Activated T-cell treated with anti-CD3 and anti-CD28 coated beads for 4 hours (primary cell): ENCODE measurements at regions not wholly inside any gene's neighbourhood (a gene's known extent, or its start where the extent isn't known, plus 50 kb on each side); places are given as distances from the start of the nearest gene placed in this dataset.
"Not testable (repeated sequence)": the region's sequence is repeated elsewhere in the genome, so short reads cannot be mapped to it uniquely, and the experiment has no call there.

Experiments used
- DNase-seq: peaks from one replicate; pipeline ENCODE4 v3.0.0-alpha.2; 2020

DNA sequence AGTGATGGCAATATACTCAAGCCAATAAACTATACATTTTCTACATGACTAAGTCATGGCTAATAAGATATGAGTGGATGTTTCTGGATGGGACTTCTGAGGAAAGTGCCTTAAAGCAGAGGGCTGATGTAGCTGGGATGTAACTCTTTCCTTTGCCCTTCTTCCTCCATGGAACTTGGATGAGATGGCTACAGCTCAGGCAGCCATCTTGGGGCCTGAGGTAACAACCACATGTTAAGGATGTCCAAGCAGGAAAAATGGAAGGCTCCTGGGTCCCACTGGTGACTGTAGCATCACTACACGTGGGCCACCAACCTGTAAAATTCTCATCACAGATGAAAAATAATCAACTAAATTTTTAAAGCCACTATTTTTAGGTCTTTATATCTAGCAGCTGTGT, 54.4 kb upstream of the GRIP1 start:
- DNase-seq = no peak

GRCh38 chr12:66733839-66734238, 55.0 kb upstream of the GRIP1 start:
- no peak for DNase-seq

GRCh38 chr12:66735275-66735674, 56.4 kb upstream of the GRIP1 start:
- no peak for DNase-seq

- DNase-seq = no peak
Observed at GRCh38 chr12:66736931-66737330, 58.1 kb upstream of the GRIP1 start.

- DNase-seq = no peak
Observed at GRCh38 chr12:66739266-66739665, 60.4 kb upstream of the GRIP1 start.

DNA sequence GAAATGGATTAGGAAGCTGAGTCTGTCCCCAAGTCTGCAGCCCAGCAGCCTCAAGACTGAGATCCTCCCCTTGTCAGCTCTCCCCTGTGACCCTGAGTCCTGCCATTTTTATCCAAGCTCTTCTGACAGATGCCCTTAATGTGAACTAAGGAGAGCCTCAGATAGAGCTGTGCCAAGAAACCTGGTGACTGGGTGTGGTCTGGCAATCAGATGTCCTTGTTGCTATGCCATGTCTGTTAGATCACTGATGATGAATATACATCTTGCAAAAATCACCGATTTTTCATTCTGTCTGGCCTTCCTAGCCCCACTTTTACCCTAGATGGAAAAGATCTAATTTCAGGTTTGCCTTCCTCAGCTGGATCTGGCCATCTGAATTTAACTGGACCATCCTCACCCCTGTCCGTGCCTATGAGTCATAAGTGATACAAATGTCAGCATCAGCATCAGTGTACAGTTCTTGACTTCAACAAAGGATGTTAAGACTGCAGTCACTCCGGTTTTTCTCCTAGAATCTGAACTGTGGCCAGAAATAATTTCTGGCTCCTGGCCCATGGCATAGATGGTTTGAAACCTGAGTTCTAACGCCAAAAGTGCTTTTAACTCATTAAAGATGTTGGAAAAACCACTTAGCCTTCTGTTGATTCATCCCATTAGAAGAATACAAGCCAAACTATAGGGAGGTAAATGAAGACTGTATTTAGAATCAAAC, 61.2 kb upstream of the GRIP1 start:
- no peak for DNase-seq

GRCh38 chr12:66740732-66741131, 61.9 kb upstream of the GRIP1 start:
- no peak for DNase-seq

DNA sequence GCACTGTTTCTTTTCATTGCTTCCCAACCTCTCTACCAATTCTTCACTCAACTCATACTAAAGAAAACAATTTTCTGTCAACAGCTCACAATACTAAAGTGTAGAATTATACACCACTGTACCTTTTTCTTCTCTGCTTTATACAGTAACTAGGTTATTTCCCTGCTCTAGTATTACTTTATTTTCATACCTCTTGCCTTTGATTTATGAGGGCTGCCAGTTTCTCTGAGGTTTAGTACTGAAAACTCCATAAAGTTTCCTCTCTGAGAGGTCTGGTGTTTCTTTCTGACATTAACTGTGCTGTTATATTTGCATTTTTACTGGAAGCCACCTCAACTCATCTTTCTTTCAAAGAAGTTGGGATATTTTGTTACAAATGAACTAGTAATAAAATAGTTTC, 63.0 kb upstream of the GRIP1 start:
- DNase-seq = no peak

GRCh38 chr12:66742508-66743367, 63.9 kb upstream of the GRIP1 start:
- no peak for DNase-seq

- no peak for DNase-seq
Observed at GRCh38 chr12:66744461-66744860, 65.6 kb upstream of the GRIP1 start.

DNA sequence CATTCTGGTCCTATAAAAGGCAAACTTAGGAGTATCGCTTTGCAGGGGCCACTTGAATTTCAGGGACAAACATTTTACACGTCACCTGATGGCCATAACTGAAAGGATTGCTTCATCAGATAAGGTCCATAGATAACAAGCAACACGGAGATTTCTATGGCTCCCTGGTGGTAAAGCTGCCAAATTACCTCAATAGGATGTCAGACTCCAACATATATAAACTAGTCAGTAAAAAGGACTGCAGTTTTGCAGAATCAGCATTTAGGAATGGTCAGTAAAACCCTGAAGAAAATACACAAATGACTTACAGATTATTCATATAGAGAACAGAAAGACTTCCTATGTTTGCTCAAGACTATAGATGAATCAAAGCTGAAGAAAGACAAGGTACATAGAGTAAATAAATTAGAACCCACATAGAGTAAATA, 66.1 kb upstream of the GRIP1 start:
- DNase-seq = no peak

GRCh38 chr12:66746489-66747201, 67.8 kb upstream of the GRIP1 start:
- DNase-seq = no peak

- no peak for DNase-seq
Observed at GRCh38 chr12:66751432-66752113, 72.7 kb upstream of the GRIP1 start.

DNA sequence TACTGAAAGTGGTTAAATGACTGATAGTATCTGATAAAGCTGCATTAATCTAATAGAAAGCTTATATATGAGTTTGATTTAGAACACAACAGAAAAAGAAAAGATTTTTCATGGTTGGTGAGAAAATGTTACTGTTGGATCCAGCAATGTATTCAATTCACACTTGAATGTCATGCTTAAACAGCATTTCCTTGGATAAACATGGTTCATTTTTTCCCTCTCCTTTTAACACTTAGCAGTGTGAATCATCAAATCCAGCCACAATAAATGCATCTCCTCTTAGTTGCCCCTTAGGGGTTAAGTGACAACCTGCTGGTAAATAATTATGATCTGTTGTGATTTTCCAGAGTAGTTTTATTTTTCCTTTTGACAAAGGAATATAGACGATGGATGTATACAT, 74.9 kb upstream of the GRIP1 start:
- no peak for DNase-seq

DNA sequence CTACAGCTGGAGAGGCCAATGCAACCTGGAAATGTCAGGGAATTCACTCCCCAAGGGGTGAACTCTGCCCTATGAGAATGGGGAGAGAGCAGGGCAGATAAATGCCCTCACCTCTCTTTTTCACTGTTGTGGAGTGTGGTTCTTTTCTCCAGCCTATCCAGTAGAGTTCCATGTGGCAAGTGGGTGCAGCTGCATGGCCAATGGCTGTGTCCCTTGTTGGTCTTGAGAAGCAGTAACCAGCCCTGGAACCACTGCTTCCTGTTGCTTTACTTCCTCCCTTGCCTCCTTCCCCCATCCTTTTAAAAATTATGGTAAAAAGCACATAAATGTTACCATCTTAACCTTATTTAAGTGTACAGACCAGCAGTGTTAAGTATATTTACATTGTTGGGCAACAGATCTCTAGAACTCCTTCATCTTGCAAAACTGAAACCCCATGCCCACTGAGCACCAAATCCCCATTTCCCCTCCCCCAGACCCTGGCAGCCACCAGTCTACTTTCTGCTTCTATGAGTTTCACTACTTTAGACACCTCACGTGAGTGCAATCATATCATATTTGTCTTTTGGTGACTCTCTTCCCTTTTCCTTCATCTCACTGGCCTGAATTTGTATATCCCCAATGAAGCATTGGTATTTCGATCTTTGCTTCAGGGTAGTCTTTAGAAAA, 77.0 kb upstream of the GRIP1 start:
- no peak for DNase-seq

- no peak for DNase-seq
Observed at GRCh38 chr12:66756631-66757030, 77.8 kb upstream of the GRIP1 start.

DNA sequence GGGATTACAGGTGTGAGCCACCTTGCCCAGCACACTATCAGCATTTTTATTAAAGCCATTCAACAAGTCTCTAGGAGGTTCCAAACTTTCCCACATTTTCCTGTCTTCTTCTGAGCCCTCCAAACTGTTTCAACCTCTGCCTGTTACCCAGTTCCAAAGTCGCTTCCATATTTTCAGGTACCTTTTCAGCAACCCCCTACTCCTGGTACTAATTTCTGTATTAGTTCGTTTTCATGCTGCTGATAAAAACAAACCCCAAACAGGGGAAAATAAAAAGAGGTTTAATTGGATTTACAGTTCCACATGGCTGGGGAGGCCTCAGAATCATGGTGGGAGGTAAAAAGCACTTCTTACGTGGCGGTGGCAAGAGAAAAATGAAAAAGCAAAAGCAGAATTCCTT, 81.2 kb upstream of the GRIP1 start:
- not testable (repeated sequence) for DNase-seq

DNA sequence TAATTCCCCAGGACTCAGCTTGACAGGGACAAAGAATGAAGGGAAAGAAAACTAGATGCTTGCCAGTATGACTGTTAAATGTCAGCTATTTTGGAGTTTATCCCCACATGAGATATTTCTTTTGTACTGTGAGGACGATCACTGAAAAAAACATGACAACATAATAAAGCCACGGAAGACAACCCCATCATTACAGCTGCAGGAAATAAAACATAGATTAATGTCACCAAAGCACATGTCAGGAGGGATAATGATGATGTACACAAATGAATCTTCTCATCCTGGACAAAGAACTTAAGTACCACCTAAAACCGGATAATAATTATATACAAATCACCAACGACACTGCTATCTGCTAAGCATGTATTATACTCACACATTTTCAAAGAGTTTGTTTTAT, 84.6 kb upstream of the GRIP1 start:
- DNase-seq = no peak

GRCh38 chr12:66765204-66765603, 86.3 kb upstream of the GRIP1 start:
- DNase-seq = no peak

- DNase-seq = no peak
Observed at GRCh38 chr12:66767536-66767935, 88.7 kb upstream of the GRIP1 start.

DNA sequence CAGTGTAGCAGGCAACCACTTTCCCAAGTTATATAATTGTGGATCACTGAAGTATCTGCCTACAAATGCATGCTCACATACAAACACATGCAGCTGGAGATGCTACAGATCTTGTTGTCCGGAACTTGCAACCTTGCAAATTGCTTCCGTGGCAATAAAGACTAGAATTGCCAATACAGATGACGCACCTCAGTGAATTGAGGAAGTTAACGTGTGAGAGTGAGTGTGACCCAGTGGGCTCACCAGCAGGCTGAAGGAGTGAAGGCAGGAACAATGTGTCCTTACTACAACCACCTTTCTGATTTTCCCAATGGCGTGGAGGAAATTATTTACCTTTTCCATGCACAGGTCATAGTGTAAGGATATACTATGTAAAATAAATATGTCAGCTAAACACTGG, 89.4 kb upstream of the GRIP1 start:
- DNase-seq = no peak

GRCh38 chr12:66774929-66775328, 96.1 kb upstream of the GRIP1 start:
- no peak for DNase-seq

DNA sequence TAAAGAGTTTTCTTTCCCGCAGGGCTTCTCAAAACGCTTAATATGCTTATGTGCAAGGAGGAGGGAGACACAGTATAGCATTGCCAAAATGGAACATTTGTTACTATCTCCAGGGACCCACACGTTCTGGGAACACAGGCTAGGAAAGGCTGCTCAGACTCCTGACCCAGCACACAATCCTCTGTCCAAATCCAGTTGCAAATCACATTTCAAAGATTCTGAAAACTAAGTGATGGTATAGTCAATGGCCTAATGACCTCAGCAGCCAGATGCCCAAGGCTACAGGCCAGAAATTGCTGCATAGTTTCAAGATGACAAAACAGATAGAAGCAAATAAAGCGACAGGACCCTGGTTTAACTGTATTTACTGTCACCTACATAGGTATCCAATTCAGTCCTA, 97.0 kb upstream of the GRIP1 start:
- DNase-seq = no peak
